ENCODE measurements at regions not wholly inside any gene's neighbourhood (a gene's known extent, or its start where the extent isn't known, plus 50 kb on each side); places are given as distances from the start of the nearest gene placed in this dataset.
"Not testable (repeated sequence)": the region's sequence is repeated elsewhere in the genome, so short reads cannot be mapped to it uniquely, and the experiment has no call there.

- no peak for DNase-seq
These were observed 239.3 kb downstream of the NRIP1 start for GRCh38 chr21:14825514-14825974.

DNA sequence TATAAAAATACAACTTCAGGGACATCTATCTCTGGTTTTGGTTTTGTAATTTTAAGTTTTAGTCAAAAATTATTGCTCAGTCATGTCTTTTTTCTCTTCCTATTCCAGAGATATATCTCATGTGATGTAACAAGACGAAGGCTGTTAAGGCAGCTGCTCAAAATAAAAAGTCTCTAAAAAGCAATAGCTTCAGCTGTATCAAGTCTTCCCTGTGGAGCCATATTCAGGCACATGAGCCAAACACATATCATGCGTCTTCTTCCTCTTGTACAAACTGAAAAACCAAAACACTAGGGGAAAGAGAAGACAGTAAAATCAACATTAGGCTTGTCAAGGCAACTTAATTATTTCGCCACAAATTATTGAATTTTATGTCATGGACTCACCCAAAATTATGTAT is 240.7 kb downstream of the NRIP1 start:
- DNase-seq = no peak

DNA sequence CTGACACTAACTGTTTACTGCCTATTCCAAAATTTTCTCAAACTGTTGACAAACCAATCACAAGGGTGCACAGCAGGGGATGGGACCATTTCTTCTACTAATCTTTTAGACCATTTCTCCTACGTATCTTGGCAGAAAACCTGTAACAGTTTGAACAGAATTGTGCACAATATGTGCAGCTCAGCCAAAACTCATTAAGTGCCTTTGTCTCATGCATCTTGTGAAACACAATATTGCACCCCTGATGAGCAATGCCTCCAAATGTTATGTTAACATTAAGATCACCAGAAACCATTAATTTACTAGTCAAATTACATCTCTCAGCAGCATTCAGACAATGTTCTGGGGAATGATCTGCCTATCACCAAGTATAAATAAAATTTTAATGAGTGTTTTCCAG is 247.5 kb downstream of the NRIP1 start:
- DNase-seq = no peak

DNA sequence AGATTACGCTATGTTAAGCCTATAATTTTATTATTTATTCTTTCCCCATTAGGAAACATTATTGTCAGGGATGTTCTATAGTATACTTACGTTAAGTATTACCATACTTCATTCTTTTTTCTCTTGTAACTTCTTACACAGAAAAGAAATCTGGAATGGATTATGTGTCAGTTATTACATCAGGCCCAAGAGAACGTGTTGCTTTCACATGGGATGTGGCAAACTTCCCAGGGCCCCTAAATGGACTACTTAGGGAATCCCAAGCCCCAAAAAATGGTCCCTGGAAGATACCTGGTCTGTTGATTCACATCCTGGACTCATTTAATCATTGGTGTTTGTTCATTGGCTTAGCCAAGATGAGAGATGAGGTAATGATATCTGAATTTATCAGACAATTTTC is 249.8 kb downstream of the NRIP1 start:
- DNase-seq = no peak

- DNase-seq = no peak
These were observed 250.5 kb downstream of the NRIP1 start for GRCh38 chr21:14814282-14814681.

DNA sequence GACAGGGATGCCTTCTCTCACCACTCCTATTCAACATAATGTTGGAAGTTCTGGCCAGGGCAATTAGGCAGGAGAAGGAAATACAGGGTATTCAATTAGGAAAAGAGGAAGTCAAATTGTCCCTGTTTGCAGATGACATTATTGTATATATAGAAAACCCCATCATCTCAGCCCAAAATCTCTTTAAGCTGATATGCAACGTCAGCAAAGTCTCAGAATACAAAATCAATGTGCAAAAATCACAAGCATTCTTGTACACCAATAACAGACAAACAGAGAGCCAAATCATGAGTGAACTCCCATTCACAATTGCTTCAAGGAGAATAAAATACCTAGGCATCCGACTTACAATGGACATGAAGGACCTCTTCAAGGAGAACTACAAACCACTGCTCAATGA is 258.1 kb upstream of the SAMSN1 start:
- not testable (repeated sequence) for DNase-seq

- no peak for DNase-seq
These were observed 251.4 kb upstream of the SAMSN1 start for GRCh38 chr21:14797543-14797942.

- no peak for DNase-seq
These were observed 241.2 kb upstream of the SAMSN1 start for GRCh38 chr21:14787312-14787711.

- no peak for DNase-seq
These were observed 239.6 kb upstream of the SAMSN1 start for GRCh38 chr21:14785679-14786078.

DNA sequence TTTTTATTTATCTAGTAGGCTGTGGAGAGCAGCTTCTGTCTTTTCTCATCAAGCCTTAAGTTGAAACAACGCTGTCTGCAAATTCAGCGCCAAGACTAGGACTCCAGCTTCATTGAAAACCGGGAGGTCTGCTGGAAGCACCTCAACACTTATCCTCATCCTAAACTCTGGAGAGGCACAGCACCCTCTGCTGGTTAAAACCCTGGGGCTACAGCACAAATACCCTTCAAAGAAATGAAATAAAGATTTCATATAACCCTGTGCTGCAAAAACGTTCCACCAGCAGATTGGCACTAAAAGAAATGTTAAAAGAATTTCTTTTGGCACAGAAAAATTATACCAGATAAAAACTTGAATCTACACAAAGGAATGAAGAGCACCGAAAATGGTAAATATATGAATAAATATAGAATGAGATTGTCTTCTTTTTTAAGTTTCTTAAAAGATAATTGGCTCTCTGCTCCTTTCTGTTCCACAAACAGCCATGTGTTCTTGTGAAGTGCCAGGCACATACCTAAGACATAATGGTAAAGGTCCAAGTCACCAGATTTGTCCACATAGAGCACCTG is 227.7 kb upstream of the SAMSN1 start:
- peak; percentile 92 for DNase-seq

DNA sequence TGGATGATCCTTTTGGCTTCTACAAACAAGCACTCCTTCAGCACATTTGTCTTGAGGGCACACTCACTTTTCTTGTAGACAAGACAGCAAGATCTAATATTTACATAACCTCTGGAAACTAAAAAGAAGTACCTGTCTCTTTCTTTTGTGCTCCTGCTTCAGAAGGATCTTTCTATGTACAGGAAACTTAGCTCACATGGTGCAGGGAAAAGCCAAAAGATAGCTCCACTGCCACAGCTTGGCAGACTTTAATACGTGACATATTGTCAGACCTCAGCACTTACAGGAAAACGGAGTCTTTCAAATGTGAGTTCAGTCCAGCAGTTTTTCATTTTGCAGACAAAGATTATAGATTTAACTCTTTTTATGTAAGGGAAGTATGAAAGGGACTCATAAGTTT is 225.5 kb upstream of the SAMSN1 start:
- DNase-seq = peak; percentile 55

DNA sequence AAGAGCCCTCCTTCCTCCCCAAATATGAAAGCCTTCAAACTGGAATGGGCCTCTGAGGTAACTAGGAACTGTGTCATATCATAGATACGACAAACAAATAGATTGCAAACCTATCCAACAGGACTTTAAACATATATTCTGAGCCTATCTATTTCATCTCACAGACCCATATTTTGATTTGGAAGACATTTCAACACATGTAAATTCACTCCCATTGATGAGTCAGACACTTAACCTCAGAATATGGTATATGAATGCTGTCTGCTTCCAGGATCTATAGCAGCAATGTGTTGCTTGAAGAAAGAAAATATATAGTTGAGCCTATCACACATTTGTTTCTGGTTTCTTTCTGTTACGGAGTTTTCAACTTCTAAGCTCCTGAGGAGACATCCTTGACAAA is 221.9 kb upstream of the SAMSN1 start:
- peak; percentile 39 for DNase-seq

DNA sequence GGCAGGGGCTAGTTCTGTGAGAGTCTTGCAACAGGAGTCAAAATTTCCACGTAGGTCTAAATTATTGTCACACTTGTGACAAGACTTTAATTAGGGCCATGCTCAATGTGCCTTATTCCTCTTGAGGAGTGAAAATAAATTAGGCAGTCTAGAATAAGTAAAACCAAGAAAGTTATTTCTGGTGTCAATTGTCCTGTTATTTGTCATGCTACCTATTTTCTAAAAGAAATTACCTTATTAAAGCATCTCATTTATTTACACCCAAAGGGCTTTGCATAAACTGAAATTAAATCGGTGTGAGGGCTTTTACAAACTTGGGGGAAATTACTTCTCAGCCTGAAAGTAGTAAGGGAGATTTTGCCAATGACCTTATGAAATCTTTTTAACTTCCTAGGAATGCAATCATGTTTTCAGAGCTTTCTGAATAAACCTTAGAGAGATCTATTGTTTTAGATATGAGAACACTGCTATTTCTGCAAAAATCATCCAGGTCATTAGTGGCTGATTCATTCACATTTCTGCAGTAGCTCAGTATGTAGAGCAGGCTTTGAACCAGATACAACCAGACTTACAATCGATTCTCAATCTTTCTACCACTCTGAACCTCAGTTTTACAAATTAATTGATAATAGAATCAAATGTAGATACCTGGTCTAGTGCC is 221.2 kb upstream of the SAMSN1 start:
- DNase-seq = no peak

DNA sequence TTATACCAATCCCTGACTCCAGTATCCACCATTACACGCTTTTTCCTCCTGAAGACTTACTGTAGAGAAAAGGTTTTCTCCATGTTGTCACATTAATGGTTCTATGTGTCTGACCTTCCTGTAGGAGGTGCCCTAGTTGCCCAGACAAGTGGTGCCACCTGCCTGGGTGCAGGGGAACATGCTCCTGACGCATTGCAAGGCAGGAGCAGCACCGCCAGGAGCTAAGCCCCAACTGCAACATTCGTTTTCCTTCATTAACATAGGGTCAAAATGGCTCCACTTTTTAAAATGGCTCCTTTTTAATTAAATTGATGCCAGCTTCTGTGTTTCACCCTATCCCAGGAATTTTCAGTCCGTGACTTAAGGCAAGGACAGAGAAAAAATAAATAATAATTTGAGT is 220.1 kb upstream of the SAMSN1 start:
- no peak for DNase-seq

DNA sequence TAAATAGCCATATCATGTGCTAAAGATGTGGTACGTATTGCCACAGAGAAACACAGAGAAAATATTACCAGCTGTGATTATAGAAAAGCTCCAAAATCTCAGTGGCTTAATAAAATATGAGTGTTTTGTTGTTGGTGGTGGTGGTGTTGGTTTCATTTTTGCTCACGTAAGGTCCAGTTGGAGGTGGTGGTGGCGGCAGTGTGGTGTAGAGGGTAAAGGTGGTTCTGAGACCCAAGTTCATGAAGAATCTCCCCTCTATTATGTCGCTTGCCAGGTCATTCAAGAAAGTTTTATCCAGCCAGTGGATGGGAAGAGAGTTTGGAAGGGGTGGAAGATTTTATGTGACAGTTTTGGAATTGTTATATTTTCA is 217.6 kb upstream of the SAMSN1 start:
- DNase-seq = no peak

DNA sequence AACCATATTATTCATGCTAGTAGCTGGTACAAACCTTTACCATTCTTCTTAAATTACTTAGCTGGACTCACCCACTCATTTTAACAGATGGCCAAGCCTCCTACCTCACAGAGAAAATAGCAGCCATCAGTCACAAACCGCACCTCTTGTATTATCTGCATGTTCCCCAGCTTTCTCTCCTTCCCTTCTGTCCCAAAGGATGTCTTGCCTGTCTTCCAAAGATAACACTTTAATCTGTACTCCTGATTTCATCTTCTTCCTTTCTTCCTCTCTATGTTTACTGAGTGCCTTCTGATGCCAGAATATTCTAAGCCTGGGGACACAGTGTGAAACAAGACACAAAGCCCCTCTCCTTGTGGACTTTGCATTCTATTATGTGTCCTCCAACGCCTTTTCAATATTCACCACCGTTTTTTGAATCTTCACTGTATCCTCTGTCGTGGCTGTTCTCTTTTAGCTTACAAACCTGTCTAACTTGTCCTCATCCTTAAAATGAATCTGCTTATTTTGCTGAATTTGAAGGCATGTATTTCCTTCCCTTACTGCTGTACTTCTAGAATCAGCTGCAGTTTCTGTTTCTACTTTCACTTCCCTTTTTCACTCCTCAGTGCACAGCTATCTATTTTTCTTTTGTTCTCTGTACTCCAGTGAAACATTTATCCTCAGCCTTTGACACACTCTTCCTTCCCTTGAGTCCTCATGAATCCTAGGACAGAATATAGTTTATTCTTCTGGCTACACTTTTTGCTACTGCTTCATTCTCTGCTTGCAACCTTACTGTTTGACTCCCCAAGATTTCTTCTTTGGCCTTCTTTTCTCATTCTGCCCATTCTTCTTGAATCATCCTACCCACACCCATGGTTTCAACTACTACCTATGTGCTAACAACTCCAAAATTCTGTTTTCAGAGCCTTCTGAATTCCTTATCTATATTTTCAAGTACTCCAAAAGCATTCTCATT is 216.9 kb upstream of the SAMSN1 start:
- DNase-seq = peak; percentile 94

DNA sequence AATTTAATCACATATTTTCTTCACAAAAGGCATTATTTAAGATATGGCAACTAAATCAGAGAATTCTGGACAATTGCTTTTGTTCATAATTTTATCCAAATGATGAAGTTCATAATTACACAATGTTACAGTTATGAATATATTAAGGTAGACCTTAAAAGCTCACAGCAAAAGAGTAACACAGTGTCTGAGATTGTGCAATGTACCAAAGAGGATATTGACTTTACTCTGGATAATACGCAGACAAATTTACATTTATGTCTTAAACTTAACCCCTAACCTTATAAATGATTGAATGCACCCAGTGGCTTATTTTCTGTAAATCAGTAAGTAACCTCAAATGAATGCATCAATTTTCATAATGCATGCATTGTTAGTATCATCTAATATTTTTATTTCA is 216.2 kb upstream of the SAMSN1 start:
- peak; percentile 73 for DNase-seq

DNA sequence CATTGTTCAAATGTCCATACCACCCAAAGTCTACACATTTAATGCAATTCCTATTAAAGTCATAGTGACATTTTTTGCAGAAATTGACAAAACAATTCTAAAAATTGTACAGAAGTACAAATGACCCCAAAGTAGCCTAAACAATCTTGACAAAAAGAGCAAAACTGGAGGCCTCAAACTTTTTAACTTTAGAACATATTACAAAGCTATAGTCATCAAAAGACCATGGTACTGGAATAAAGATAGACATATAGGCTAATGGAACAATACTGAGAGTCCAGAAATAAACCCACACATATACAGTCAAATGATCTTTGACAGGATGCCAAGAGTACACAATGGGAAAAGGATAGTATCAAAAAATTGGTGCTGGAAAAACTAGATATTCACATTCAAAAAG is 213.2 kb upstream of the SAMSN1 start:
- DNase-seq = no peak

GRCh38 chr21:14758849-14759248 is 212.7 kb upstream of the SAMSN1 start:
- no peak for DNase-seq

GRCh38 chr21:14757533-14758327 is 211.6 kb upstream of the SAMSN1 start:
- no peak for DNase-seq

DNA sequence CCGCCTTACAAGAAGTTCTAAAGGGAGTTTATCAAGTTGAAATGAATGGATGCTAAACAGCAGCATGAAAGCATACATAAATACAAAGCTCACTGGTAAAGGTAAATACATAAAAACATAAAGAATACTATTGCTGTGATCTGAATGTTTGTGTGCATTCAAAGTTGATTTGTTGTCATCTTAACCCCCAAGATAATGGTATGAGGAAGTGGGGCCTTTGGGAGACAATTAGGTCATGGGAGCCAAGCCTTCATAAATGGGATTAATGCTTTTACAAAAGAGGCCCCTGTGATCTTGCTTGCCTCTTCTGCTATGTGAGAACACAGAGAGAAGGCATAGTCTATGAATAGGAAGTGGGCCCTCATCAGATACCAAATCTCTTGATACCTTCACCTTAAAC is 209.0 kb upstream of the SAMSN1 start:
- DNase-seq = peak; percentile 67

GRCh38 chr21:14754682-14755081 is 208.6 kb upstream of the SAMSN1 start:
- DNase-seq = peak; percentile 67

- peak; percentile 70 for DNase-seq
These were observed 208.1 kb upstream of the SAMSN1 start for GRCh38 chr21:14754259-14754604.
